SK-N-SH (cell line): ENCODE measurements at regions not wholly inside any gene's neighbourhood (a gene's known extent, or its start where the extent isn't known, plus 50 kb on each side); places are given as distances from the start of the nearest gene placed in this dataset.

ENCODE experiments used
- CTCF ChIA-PET: fragments of 300-600, 350-600 bp; formaldehyde crosslinking; extraction: SDS; loops from one replicate; lab custom pipeline; 2021; lab: Yijun Ruan, JAX
- POLR2A ChIA-PET: fragments of 350-600 bp; sonication (Branson Sonifier 250); formaldehyde crosslinking; extraction: SDS; loops from one replicate; lab custom pipeline; 2020; ENCODE audit warnings: antibody characterized with exemption, inconsistent platforms; lab: Yijun Ruan, JAX
- DNase-seq: peaks from one replicate; pipeline ENCODE4 v3.0.0; 2012
- H2AFZ ChIP-seq: fragments of 200-600 bp; sonication (generic); 2 replicates; pipeline ENCODE4 v1.8.1; 2016; ENCODE audit warnings: antibody characterized with exemption, mild to moderate bottlenecking, low read depth
- H3F3A ChIP-seq: fragments of 200-600 bp; sonication (generic); replicated peaks from 2 replicates; pipeline ENCODE3; 2016; ENCODE audit warnings: antibody characterized with exemption, mild to moderate bottlenecking; ENCODE audit not compliant: insufficient read depth
- H3K27ac ChIP-seq, 2 experiments: fragments of 200-500 bp in 1 of 2; fragments of 200-600 bp in 1 of 2; sonication (Bioruptor generic) in 1 of 2; sonication (generic), shearing (Covaris generic) in 1 of 2; 2 replicates each; pipeline versions ENCODE4 v1.5.1 to v1.6.1; 2014 to 2016; ENCODE audit warnings: low read depth in 2 of 2, inconsistent platforms in 1 of 2, low read length in 1 of 2, mild to moderate bottlenecking in 1 of 2, mixed read lengths in 1 of 2
- H3K27me3 ChIP-seq: fragments of 200-600 bp; sonication (generic), shearing (Covaris generic); 2 replicates; pipeline ENCODE4 v1.6.1; 2016; ENCODE audit warnings: mixed run types; ENCODE audit not compliant: insufficient read depth
- H3K36me3 ChIP-seq, 2 experiments: fragments of 200-500 bp in 1 of 2; fragments of 200-600 bp in 1 of 2; sonication (Bioruptor generic) in 1 of 2; sonication (generic) in 1 of 2; replicated peaks in 1 of 2; 2 replicates each; pipeline versions ENCODE3 to v1.5.1; 2014 to 2016; ENCODE audit warnings: low read length in 1 of 2, mild to moderate bottlenecking in 1 of 2; ENCODE audit not compliant: insufficient read depth in 2 of 2, control insufficient read depth in 1 of 2
- H3K4me1 ChIP-seq, 2 experiments: fragments of 200-500 bp in 1 of 2; fragments of 200-600 bp in 1 of 2; sonication (Bioruptor generic) in 1 of 2; sonication (generic), shearing (Covaris generic) in 1 of 2; 2 replicates each; pipeline versions ENCODE4 v1.5.1 to v1.6.1; 2014 to 2016; ENCODE audit warnings: low read depth in 1 of 2, low read length in 1 of 2, mixed run types in 1 of 2; ENCODE audit not compliant: insufficient read depth in 2 of 2, control insufficient read depth in 1 of 2
- H3K4me2 ChIP-seq: fragments of 200-600 bp; sonication (generic), shearing (Covaris generic); 2 replicates; pipeline ENCODE4 v1.6.1; 2017; ENCODE audit warnings: mixed run types
- H3K4me3 ChIP-seq, 2 experiments: fragments of 200-500 bp in 1 of 2; fragments of 200-600 bp in 1 of 2; sonication (Bioruptor generic) in 1 of 2; sonication (generic), shearing (Covaris generic) in 1 of 2; 2 replicates each; pipeline versions ENCODE4 v1.5.1 to v1.8.1; 2014 to 2016; ENCODE audit warnings: low read depth in 2 of 2, inconsistent platforms in 1 of 2, low read length in 1 of 2, mild to moderate bottlenecking in 1 of 2, mixed read lengths in 1 of 2, moderate library complexity in 1 of 2
- H3K79me2 ChIP-seq: fragments of 200-600 bp; sonication (generic); 2 replicates; pipeline ENCODE4 v1.8.1; 2017; ENCODE audit warnings: mild to moderate bottlenecking; ENCODE audit not compliant: insufficient read depth
- H3K9ac ChIP-seq: fragments of 200-600 bp; sonication (generic); 2 replicates; pipeline ENCODE4 v1.6.1; 2017; ENCODE audit warnings: mixed run types
- H3K9me2 ChIP-seq: fragments of 200-600 bp; sonication (generic); 2 replicates; pipeline ENCODE4 v1.6.1; 2017; ENCODE audit warnings: mixed run types
- H3K9me3 ChIP-seq: fragments of 200-600 bp; sonication (generic); 2 replicates; pipeline ENCODE4 v1.6.1; 2017; ENCODE audit warnings: mixed run types, mild to moderate bottlenecking, moderate library complexity
- H4K20me1 ChIP-seq: fragments of 200-600 bp; sonication (generic); 2 replicates; pipeline ENCODE4 v1.6.1; 2017; ENCODE audit warnings: mild to moderate bottlenecking, mixed run types; ENCODE audit not compliant: insufficient read depth
- CHD2 ChIP-seq: fragments of 150-350 bp; IDR thresholded peaks from 2 replicates; pipeline ENCODE4 v1.6.1; 2018; ENCODE audit warnings: low read length; ENCODE audit not compliant: partially characterized antibody
- FOSL2 ChIP-seq: IDR thresholded peaks from 2 replicates; pipeline ENCODE4 v1.4.0; 2012; ENCODE audit warnings: low read depth, mild to moderate bottlenecking, moderate library complexity, borderline replicate concordance
- FOXJ3 ChIP-seq: sonication (generic); formaldehyde crosslinking; IDR thresholded peaks from 2 replicates; pipeline ENCODE4 v1.5.1; 2020; ENCODE audit warnings: mild to moderate bottlenecking, missing genetic modification reagents
- GABPA ChIP-seq: IDR thresholded peaks from 2 replicates; pipeline ENCODE4 v1.4.0; 2012; ENCODE audit warnings: low read depth, mild to moderate bottlenecking
- GATA2 ChIP-seq: sonication (generic); formaldehyde crosslinking; IDR thresholded peaks from 2 replicates; pipeline ENCODE4 v1.5.0; 2020; ENCODE audit warnings: mild to moderate bottlenecking, missing genetic modification reagents
- NFIC ChIP-seq: IDR thresholded peaks from 2 replicates; pipeline ENCODE4 v1.4.0; 2012; ENCODE audit warnings: borderline replicate concordance
- RAD21 ChIP-seq: IDR thresholded peaks from 2 replicates; pipeline ENCODE4 v1.6.1; 2012; ENCODE audit warnings: mild to moderate bottlenecking, low read length
- RCOR1 ChIP-seq: fragments of 150-350 bp; IDR thresholded peaks from 2 replicates; pipeline ENCODE4 v1.6.1; 2017; ENCODE audit warnings: antibody characterized with exemption, low read length
- RXRA ChIP-seq: IDR thresholded peaks from 2 replicates; pipeline ENCODE4 v1.4.0; 2012; ENCODE audit warnings: low read depth, mild to moderate bottlenecking, borderline replicate concordance
- YY1 ChIP-seq: IDR thresholded peaks from 2 replicates; pipeline ENCODE4 v1.4.0; 2012; ENCODE audit warnings: low read depth, mild to moderate bottlenecking
- WGBS: methylation state at CpG from one replicate; pipeline ENCODE4 v1.1.6; 2017; ENCODE audit warnings: low lambda C conversion rate; 5-methylcytosine and 5-hydroxymethylcytosine counted together
- TF ChIP-seq, protein P1 (sequence below): fragments of 200-600 bp; sonication (generic); IDR thresholded peaks from 2 replicates; pipeline ENCODE4 v1.6.1; 2017; ENCODE audit warnings: antibody characterized with exemption, mild to moderate bottlenecking, moderate library complexity
- TF ChIP-seq, protein P2 (sequence below): IDR thresholded peaks from 2 replicates; pipeline ENCODE4 v1.4.0; 2012; ENCODE audit warnings: low read depth, borderline replicate concordance
- TF ChIP-seq, protein P3 (sequence below): IDR thresholded peaks from 2 replicates; pipeline ENCODE4 v1.4.0; 2012; ENCODE audit warnings: low read depth, borderline replicate concordance
- TF ChIP-seq, protein P4 (sequence below): IDR thresholded peaks from 2 replicates; pipeline ENCODE4 v1.6.1; 2012; ENCODE audit warnings: mild to moderate bottlenecking, low read depth, low read length, moderate library complexity
- TF ChIP-seq, protein P5 (sequence below): fragments of 150-350 bp; IDR thresholded peaks from 2 replicates; pipeline ENCODE4 v1.6.1; 2017; ENCODE audit warnings: antibody characterized with exemption, low read length, low read depth, borderline replicate concordance

DNA sequence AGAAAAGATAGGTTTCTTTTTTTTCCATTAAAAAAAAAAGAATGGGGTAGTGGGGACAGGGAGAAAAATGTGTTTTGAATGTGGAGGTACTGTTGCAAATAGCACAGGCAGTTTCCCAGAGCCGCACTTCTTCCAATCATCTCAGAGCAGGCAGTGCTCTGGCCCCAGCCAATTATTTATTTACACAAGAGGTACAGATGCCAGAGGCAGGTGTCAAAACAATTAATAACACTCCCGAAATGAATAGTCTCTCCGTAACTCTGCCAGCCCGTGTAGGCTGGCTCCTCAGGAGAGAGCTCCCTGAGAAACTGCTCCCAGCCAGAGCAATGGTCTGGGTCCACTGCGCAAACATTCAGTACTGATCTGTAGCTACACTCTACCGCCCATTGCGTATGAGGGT, 130.8 kb upstream of the IL1RAPL2 start:
- H3K4me3 ChIP-seq: no peak overlapping the region
- POLR2A ChIA-PET: no interaction called here
- H3K4me2 ChIP-seq: no peak overlapping the region
- H3K27ac ChIP-seq: no peak overlapping the region
- H3K9me3 ChIP-seq: no peaks in the 10 kb centered on the region
- H3K27me3 ChIP-seq: peaks cover 21% of the 10 kb centered on the region; the same call in 1 of the 2 replicates
- no peak overlapping the region for H3K9ac ChIP-seq
- no peak overlapping the region for H2AFZ ChIP-seq
- no peaks in the 10 kb centered on the region for H3F3A ChIP-seq
- no peaks in the 10 kb centered on the region for H3K36me3 ChIP-seq
- WGBS: 3% methylated on average over 7 of the region's 7 CpGs
- TF ChIP-seq CHD2: no peak
- no peak for TF ChIP-seq GATA2 (CRISPR knock-in tag)
- TF ChIP-seq, protein P1, sequence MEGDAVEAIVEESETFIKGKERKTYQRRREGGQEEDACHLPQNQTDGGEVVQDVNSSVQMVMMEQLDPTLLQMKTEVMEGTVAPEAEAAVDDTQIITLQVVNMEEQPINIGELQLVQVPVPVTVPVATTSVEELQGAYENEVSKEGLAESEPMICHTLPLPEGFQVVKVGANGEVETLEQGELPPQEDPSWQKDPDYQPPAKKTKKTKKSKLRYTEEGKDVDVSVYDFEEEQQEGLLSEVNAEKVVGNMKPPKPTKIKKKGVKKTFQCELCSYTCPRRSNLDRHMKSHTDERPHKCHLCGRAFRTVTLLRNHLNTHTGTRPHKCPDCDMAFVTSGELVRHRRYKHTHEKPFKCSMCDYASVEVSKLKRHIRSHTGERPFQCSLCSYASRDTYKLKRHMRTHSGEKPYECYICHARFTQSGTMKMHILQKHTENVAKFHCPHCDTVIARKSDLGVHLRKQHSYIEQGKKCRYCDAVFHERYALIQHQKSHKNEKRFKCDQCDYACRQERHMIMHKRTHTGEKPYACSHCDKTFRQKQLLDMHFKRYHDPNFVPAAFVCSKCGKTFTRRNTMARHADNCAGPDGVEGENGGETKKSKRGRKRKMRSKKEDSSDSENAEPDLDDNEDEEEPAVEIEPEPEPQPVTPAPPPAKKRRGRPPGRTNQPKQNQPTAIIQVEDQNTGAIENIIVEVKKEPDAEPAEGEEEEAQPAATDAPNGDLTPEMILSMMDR: no peak
- no peak for TF ChIP-seq NFIC
- no peak for TF ChIP-seq RCOR1
- no peak for TF ChIP-seq RAD21
- TF ChIP-seq, protein P2, sequence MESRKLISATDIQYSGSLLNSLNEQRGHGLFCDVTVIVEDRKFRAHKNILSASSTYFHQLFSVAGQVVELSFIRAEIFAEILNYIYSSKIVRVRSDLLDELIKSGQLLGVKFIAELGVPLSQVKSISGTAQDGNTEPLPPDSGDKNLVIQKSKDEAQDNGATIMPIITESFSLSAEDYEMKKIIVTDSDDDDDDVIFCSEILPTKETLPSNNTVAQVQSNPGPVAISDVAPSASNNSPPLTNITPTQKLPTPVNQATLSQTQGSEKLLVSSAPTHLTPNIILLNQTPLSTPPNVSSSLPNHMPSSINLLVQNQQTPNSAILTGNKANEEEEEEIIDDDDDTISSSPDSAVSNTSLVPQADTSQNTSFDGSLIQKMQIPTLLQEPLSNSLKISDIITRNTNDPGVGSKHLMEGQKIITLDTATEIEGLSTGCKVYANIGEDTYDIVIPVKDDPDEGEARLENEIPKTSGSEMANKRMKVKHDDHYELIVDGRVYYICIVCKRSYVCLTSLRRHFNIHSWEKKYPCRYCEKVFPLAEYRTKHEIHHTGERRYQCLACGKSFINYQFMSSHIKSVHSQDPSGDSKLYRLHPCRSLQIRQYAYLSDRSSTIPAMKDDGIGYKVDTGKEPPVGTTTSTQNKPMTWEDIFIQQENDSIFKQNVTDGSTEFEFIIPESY: no peak
- TF ChIP-seq, protein P3, sequence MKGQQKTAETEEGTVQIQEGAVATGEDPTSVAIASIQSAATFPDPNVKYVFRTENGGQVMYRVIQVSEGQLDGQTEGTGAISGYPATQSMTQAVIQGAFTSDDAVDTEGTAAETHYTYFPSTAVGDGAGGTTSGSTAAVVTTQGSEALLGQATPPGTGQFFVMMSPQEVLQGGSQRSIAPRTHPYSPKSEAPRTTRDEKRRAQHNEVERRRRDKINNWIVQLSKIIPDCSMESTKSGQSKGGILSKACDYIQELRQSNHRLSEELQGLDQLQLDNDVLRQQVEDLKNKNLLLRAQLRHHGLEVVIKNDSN: no peak
- TF ChIP-seq FOXJ3 (CRISPR knock-in tag): no peak
- no peak for TF ChIP-seq YY1
- no peak for TF ChIP-seq FOSL2
- TF ChIP-seq, protein P4, sequence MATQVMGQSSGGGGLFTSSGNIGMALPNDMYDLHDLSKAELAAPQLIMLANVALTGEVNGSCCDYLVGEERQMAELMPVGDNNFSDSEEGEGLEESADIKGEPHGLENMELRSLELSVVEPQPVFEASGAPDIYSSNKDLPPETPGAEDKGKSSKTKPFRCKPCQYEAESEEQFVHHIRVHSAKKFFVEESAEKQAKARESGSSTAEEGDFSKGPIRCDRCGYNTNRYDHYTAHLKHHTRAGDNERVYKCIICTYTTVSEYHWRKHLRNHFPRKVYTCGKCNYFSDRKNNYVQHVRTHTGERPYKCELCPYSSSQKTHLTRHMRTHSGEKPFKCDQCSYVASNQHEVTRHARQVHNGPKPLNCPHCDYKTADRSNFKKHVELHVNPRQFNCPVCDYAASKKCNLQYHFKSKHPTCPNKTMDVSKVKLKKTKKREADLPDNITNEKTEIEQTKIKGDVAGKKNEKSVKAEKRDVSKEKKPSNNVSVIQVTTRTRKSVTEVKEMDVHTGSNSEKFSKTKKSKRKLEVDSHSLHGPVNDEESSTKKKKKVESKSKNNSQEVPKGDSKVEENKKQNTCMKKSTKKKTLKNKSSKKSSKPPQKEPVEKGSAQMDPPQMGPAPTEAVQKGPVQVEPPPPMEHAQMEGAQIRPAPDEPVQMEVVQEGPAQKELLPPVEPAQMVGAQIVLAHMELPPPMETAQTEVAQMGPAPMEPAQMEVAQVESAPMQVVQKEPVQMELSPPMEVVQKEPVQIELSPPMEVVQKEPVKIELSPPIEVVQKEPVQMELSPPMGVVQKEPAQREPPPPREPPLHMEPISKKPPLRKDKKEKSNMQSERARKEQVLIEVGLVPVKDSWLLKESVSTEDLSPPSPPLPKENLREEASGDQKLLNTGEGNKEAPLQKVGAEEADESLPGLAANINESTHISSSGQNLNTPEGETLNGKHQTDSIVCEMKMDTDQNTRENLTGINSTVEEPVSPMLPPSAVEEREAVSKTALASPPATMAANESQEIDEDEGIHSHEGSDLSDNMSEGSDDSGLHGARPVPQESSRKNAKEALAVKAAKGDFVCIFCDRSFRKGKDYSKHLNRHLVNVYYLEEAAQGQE: no peak
- TF ChIP-seq, protein P5, sequence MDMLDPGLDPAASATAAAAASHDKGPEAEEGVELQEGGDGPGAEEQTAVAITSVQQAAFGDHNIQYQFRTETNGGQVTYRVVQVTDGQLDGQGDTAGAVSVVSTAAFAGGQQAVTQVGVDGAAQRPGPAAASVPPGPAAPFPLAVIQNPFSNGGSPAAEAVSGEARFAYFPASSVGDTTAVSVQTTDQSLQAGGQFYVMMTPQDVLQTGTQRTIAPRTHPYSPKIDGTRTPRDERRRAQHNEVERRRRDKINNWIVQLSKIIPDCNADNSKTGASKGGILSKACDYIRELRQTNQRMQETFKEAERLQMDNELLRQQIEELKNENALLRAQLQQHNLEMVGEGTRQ: no peak
- TF ChIP-seq GABPA: no peak
- TF ChIP-seq RXRA: no peak
- CTCF ChIA-PET: no interaction called here
- H3K4me1 ChIP-seq: no peaks in the 10 kb centered on the region
- 0 out of 2 replicates have a peak, but pooled peaks cover 1% of the 10 kb centered on the region for H4K20me1 ChIP-seq
- no peaks in the 10 kb centered on the region for H3K9me2 ChIP-seq
- DNase-seq: no peak
- no peaks in the 10 kb centered on the region for H3K79me2 ChIP-seq
